ENCODE measurements at regions not wholly inside any gene's neighbourhood (a gene's known extent, or its start where the extent isn't known, plus 50 kb on each side); places are given as distances from the start of the nearest gene placed in this dataset.

DNA sequence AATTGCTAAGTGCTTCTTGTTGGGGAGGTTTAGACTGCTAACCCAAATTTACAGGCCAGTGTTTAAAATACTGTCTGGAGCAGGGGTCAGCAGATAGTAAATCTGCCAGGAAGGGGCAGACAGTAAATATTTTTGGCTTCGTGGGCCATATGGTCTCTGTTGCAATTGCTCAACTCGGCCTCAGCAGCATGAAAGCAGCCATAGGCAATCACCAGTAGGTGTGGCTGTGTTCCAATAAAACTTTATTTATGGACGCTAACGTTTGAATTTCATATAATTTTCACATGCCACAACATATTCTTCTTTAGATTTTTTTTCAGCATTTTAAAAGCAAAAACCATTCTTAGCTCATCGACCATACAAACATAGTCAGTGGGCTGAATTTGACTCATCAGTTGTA lies 172.7 kb downstream of the BRINP2 start:
- no peak overlapping the region for H3K27ac Mint-ChIP-seq
- Histone ChIP-seq H4K20me1 (ENCODE audit: low read depth) (no peaks in the 10 kb centered on the region), H3K79me2 (ENCODE audit: low read depth) (no peaks in the 10 kb centered on the region), H3K4me2 (no peak overlapping the region), H3K27ac (no peak overlapping the region), H3F3A (ENCODE audit: low read depth) (no peaks in the 10 kb centered on the region), H3K9ac (no peak overlapping the region), H3K4me3 (no peak overlapping the region), H3K27me3 (no peaks in the 10 kb centered on the region), H3K36me3 (no peaks in the 10 kb centered on the region), H3K9me3 (ENCODE audit: low read depth) (no peaks in the 10 kb centered on the region), H2AFZ (replicated peaks) (no peak overlapping the region), H3K4me1 (no peaks in the 10 kb centered on the region)
- peaks cover 5% of the 10 kb centered on the region for H3K27me3 Mint-ChIP-seq (ENCODE audit: insufficient read depth, low read depth)
- TF ChIP-seq EZH2 (IDR thresholded peaks at IDR 0.05) (no peak), EZH2phosphoT487 (IDR thresholded peaks at IDR 0.05) (no peak)
- TF ChIP-seq, protein P1, sequence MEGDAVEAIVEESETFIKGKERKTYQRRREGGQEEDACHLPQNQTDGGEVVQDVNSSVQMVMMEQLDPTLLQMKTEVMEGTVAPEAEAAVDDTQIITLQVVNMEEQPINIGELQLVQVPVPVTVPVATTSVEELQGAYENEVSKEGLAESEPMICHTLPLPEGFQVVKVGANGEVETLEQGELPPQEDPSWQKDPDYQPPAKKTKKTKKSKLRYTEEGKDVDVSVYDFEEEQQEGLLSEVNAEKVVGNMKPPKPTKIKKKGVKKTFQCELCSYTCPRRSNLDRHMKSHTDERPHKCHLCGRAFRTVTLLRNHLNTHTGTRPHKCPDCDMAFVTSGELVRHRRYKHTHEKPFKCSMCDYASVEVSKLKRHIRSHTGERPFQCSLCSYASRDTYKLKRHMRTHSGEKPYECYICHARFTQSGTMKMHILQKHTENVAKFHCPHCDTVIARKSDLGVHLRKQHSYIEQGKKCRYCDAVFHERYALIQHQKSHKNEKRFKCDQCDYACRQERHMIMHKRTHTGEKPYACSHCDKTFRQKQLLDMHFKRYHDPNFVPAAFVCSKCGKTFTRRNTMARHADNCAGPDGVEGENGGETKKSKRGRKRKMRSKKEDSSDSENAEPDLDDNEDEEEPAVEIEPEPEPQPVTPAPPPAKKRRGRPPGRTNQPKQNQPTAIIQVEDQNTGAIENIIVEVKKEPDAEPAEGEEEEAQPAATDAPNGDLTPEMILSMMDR (IDR thresholded peaks at IDR 0.05) = no peak
- no peaks in the 10 kb centered on the region for H3K36me3 Mint-ChIP-seq
- DNase-seq (ENCODE audit: low spot score) = no peak
- no peaks in the 10 kb centered on the region for H3K9me3 Mint-ChIP-seq
- no peaks in the 10 kb centered on the region for H3K4me1 Mint-ChIP-seq
- H3K4me3 Mint-ChIP-seq = no peak overlapping the region

- no peaks in the 10 kb centered on the region for H3K27me3 ChIP-seq
- TF ChIP-seq, protein P1 (IDR thresholded peaks at IDR 0.05) = no peak
- H4K20me1 ChIP-seq (ENCODE audit: low read depth) = no peaks in the 10 kb centered on the region
- H3K9ac ChIP-seq = no peak overlapping the region
- H3K27ac ChIP-seq = no peak overlapping the region
- no peak overlapping the region for H3K4me2 ChIP-seq
- Mint-ChIP-seq H3K36me3 (no peaks in the 10 kb centered on the region), H3K9me3 (no peaks in the 10 kb centered on the region), H3K27me3 (ENCODE audit: insufficient read depth, low read depth) (peaks cover 5% of the 10 kb centered on the region), H3K27ac (no peak overlapping the region), H3K4me3 (no peak overlapping the region), H3K4me1 (no peaks in the 10 kb centered on the region)
- no peaks in the 10 kb centered on the region for H3K36me3 ChIP-seq
- no peaks in the 10 kb centered on the region for H3K4me1 ChIP-seq
- DNase-seq (ENCODE audit: low spot score) = no peak
- no peaks in the 10 kb centered on the region for H3K79me2 ChIP-seq (ENCODE audit: low read depth)
- no peaks in the 10 kb centered on the region for H3K9me3 ChIP-seq (ENCODE audit: low read depth)
- no peak overlapping the region for H2AFZ ChIP-seq (replicated peaks)
- H3K4me3 ChIP-seq = no peak overlapping the region
- no peaks in the 10 kb centered on the region for H3F3A ChIP-seq (ENCODE audit: low read depth)
Measured at GRCh38 chr1:177341773-177342172, 171.0 kb downstream of the BRINP2 start.

DNA sequence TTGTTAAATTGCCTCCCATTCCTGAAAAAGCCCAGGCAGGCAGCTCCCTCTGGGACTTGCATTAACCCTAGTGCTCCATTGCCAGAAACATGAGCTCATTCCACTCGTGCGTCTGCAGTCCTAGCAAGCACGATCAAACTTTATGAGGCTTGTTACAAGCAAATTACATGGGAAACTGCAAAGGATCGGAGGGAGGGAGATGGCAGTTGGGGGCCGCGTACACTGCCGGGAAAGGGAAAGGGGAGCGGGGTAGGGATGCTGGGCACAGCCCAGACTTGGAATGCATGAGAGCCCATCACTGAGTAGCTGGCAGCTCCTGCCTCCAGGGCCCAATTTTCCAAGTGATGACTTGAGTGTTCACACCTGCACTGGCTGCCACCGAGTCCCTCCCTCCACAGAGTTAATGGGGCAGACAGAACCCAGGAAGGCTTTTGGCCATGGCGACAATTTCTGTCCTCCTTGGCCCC lies 169.9 kb downstream of the BRINP2 start:
- no peaks in the 10 kb centered on the region for H3K4me1 Mint-ChIP-seq
- no peak for TF ChIP-seq EZH2 (IDR thresholded peaks at IDR 0.05)
- TF ChIP-seq EZH2phosphoT487 (IDR thresholded peaks at IDR 0.05) = no peak
- TF ChIP-seq, protein P1 (IDR thresholded peaks at IDR 0.05) = no peak
- no peak overlapping the region for H3K9ac ChIP-seq

More for the DNA sequence above, 169.9 kb downstream of the BRINP2 start:
- H3K27ac Mint-ChIP-seq = no peak overlapping the region
- H3K4me1 ChIP-seq = no peaks in the 10 kb centered on the region
- H3F3A ChIP-seq (ENCODE audit: low read depth) = no peaks in the 10 kb centered on the region
- no peak for DNase-seq (ENCODE audit: low spot score)
- no peak overlapping the region for H3K4me2 ChIP-seq
- H3K36me3 ChIP-seq = no peaks in the 10 kb centered on the region
- H2AFZ ChIP-seq (replicated peaks) = no peak overlapping the region
- no peak overlapping the region for H3K4me3 Mint-ChIP-seq
- no peak overlapping the region for H3K27ac ChIP-seq
- H3K9me3 Mint-ChIP-seq = no peaks in the 10 kb centered on the region
- H3K79me2 ChIP-seq (ENCODE audit: low read depth) = no peaks in the 10 kb centered on the region
- H3K36me3 Mint-ChIP-seq = no peaks in the 10 kb centered on the region
- no peaks in the 10 kb centered on the region for H4K20me1 ChIP-seq (ENCODE audit: low read depth)
- H3K4me3 ChIP-seq = no peak overlapping the region
- H3K9me3 ChIP-seq (ENCODE audit: low read depth) = no peaks in the 10 kb centered on the region
- H3K27me3 ChIP-seq = no peaks in the 10 kb centered on the region
- H3K27me3 Mint-ChIP-seq (ENCODE audit: insufficient read depth, low read depth) = peaks cover 5% of the 10 kb centered on the region
